Skeletal muscle satellite cell (primary cell): ENCODE measurements at regions not wholly inside any gene's neighbourhood (a gene's known extent, or its start where the extent isn't known, plus 50 kb on each side); places are given as distances from the start of the nearest gene placed in this dataset.
"Not testable (repeated sequence)": the region's sequence is repeated elsewhere in the genome, so short reads cannot be mapped to it uniquely, and the experiment has no call there.

Experiments used
- H3K27me3 ChIP-seq: 2 replicates; pipeline ENCODE4 v1.7.0; 2013; ENCODE audit warnings: low read length; ENCODE audit not compliant: control insufficient read depth, insufficient read depth
- H3K36me3 ChIP-seq: 2 replicates; pipeline ENCODE4 v1.7.0; 2013; ENCODE audit warnings: mild to moderate bottlenecking, control low read depth, low read length; ENCODE audit not compliant: insufficient read depth
- H3K4me1 ChIP-seq: 2 replicates; pipeline ENCODE4 v1.7.0; 2013; ENCODE audit warnings: low read length; ENCODE audit not compliant: control insufficient read depth, insufficient read depth
- H3K4me2 ChIP-seq: 2 replicates; pipeline ENCODE4 v1.7.0; 2013; ENCODE audit warnings: mild to moderate bottlenecking, low read length
- H3K4me3 ChIP-seq: 2 replicates; pipeline ENCODE4 v1.7.0; 2013; ENCODE audit warnings: low read length
- H3K9ac ChIP-seq: 2 replicates; pipeline ENCODE4 v1.7.0; 2013; ENCODE audit warnings: mild to moderate bottlenecking, low read depth, low read length, moderate library complexity
- H3K9me3 ChIP-seq: replicated peaks from 2 replicates; pipeline ENCODE4 v1.7.0; 2013; ENCODE audit warnings: mild to moderate bottlenecking, control low read depth, low read length

GRCh38 chr15:57881972-57882371, 175.5 kb downstream of the POLR2M start:
- Histone ChIP-seq H3K27me3 (peaks cover 10% of the 10 kb centered on the region), H3K9ac (no peak overlapping the region), H3K36me3 (no peaks in the 10 kb centered on the region), H3K4me2 (no peak overlapping the region), H3K9me3 (no peaks in the 10 kb centered on the region), H3K4me3 (no peak overlapping the region), H3K4me1 (peaks cover 28% of the 10 kb centered on the region)

GRCh38 chr15:57883701-57884100, 177.2 kb downstream of the POLR2M start:
- H3K36me3 ChIP-seq: no peaks in the 10 kb centered on the region

GRCh38 chr15:57884936-57885335, 178.4 kb downstream of the POLR2M start:
- H3K9ac ChIP-seq: no peak overlapping the region
- no peaks in the 10 kb centered on the region for H3K9me3 ChIP-seq
- no peak overlapping the region for H3K4me3 ChIP-seq
- peaks cover 10% of the 10 kb centered on the region for H3K27me3 ChIP-seq
- H3K36me3 ChIP-seq: no peaks in the 10 kb centered on the region
- H3K4me1 ChIP-seq: peaks cover 15% of the 10 kb centered on the region
- no peak overlapping the region for H3K4me2 ChIP-seq

More at GRCh38 chr15:57883701-57884100, 177.2 kb downstream of the POLR2M start:
- H3K4me2 ChIP-seq: no peak overlapping the region
- H3K9me3 ChIP-seq: no peaks in the 10 kb centered on the region
- peaks cover 10% of the 10 kb centered on the region for H3K27me3 ChIP-seq
- H3K9ac ChIP-seq: no peak overlapping the region
- H3K4me3 ChIP-seq: no peak overlapping the region
- peaks cover 17% of the 10 kb centered on the region for H3K4me1 ChIP-seq

- Histone ChIP-seq H3K4me3 (no peak overlapping the region), H3K27me3 (peaks cover 10% of the 10 kb centered on the region), H3K4me2 (no peak overlapping the region), H3K36me3 (no peaks in the 10 kb centered on the region), H3K4me1 (peaks cover 15% of the 10 kb centered on the region), H3K9ac (no peak overlapping the region), H3K9me3 (no peaks in the 10 kb centered on the region)
Observed at GRCh38 chr15:57885435-57885834, 178.9 kb downstream of the POLR2M start.

GRCh38 chr15:57887825-57888224, 177.7 kb downstream of the ALDH1A2 start:
- Histone ChIP-seq H3K9me3 (peaks cover 6% of the 10 kb centered on the region), H3K36me3 (no peaks in the 10 kb centered on the region), H3K4me1 (no peaks in the 10 kb centered on the region), H3K4me2 (no peak overlapping the region), H3K9ac (no peak overlapping the region), H3K4me3 (no peak overlapping the region), H3K27me3 (peaks cover 10% of the 10 kb centered on the region)

GRCh38 chr15:57890351-57890750, 175.2 kb downstream of the ALDH1A2 start:
- no peaks in the 10 kb centered on the region for H3K36me3 ChIP-seq
- peaks cover 6% of the 10 kb centered on the region for H3K9me3 ChIP-seq
- no peaks in the 10 kb centered on the region for H3K27me3 ChIP-seq
- H3K4me1 ChIP-seq: no peaks in the 10 kb centered on the region
- no peak overlapping the region for H3K4me2 ChIP-seq
- no peak overlapping the region for H3K9ac ChIP-seq
- no peak overlapping the region for H3K4me3 ChIP-seq

- Histone ChIP-seq H3K9ac (no peak overlapping the region), H3K4me2 (no peak overlapping the region), H3K36me3 (no peaks in the 10 kb centered on the region), H3K4me1 (no peaks in the 10 kb centered on the region), H3K4me3 (no peak overlapping the region), H3K27me3 (no peaks in the 10 kb centered on the region), H3K9me3 (peaks cover 6% of the 10 kb centered on the region)
Observed at GRCh38 chr15:57890878-57891277, 174.6 kb downstream of the ALDH1A2 start.

GRCh38 chr15:57892181-57892580, 173.3 kb downstream of the ALDH1A2 start:
- H3K9ac ChIP-seq: no peak overlapping the region
- no peaks in the 10 kb centered on the region for H3K27me3 ChIP-seq
- no peaks in the 10 kb centered on the region for H3K36me3 ChIP-seq
- no peak overlapping the region for H3K4me3 ChIP-seq
- no peaks in the 10 kb centered on the region for H3K4me1 ChIP-seq
- H3K9me3 ChIP-seq: peaks cover 6% of the 10 kb centered on the region
- no peak overlapping the region for H3K4me2 ChIP-seq

GRCh38 chr15:57893040-57893439, 172.5 kb downstream of the ALDH1A2 start:
- H3K4me1 ChIP-seq: no peaks in the 10 kb centered on the region
- no peaks in the 10 kb centered on the region for H3K27me3 ChIP-seq
- no peaks in the 10 kb centered on the region for H3K36me3 ChIP-seq
- H3K9ac ChIP-seq: no peak overlapping the region
- H3K9me3 ChIP-seq: peaks cover 6% of the 10 kb centered on the region
- H3K4me3 ChIP-seq: no peak overlapping the region
- H3K4me2 ChIP-seq: no peak overlapping the region

GRCh38 chr15:57895291-57895690, 170.2 kb downstream of the ALDH1A2 start:
- Histone ChIP-seq H3K9ac (no peak overlapping the region), H3K4me1 (no peaks in the 10 kb centered on the region), H3K9me3 (peaks cover 6% of the 10 kb centered on the region), H3K36me3 (no peaks in the 10 kb centered on the region), H3K27me3 (no peaks in the 10 kb centered on the region), H3K4me3 (no peak overlapping the region), H3K4me2 (no peak overlapping the region)

- H3K4me2 ChIP-seq: no peak overlapping the region
- no peaks in the 10 kb centered on the region for H3K4me1 ChIP-seq
- H3K9ac ChIP-seq: no peak overlapping the region
- no peaks in the 10 kb centered on the region for H3K36me3 ChIP-seq
- no peak overlapping the region for H3K4me3 ChIP-seq
- peaks cover 6% of the 10 kb centered on the region for H3K9me3 ChIP-seq
- H3K27me3 ChIP-seq: no peaks in the 10 kb centered on the region
Observed at GRCh38 chr15:57896114-57896513, 169.4 kb downstream of the ALDH1A2 start.

- not testable (repeated sequence) for H3K9ac ChIP-seq, H3K9me3 ChIP-seq, H3K4me3 ChIP-seq, H3K27me3 ChIP-seq, H3K36me3 ChIP-seq, H3K4me2 ChIP-seq, H3K4me1 ChIP-seq
Observed at GRCh38 chr15:57896899-57897298, 168.6 kb downstream of the ALDH1A2 start.
